Loucy (cell line): ENCODE measurements at regions not wholly inside any gene's neighbourhood (a gene's known extent, or its start where the extent isn't known, plus 50 kb on each side); places are given as distances from the start of the nearest gene placed in this dataset.
"Not testable (repeated sequence)": the region's sequence is repeated elsewhere in the genome, so short reads cannot be mapped to it uniquely, and the experiment has no call there.

Source experiments
- H2AFZ ChIP-seq: fragments of 200-600 bp; sonication (generic); 2 replicates; pipeline ENCODE4 v1.6.0; 2016; ENCODE audit warnings: antibody characterized with exemption, mild to moderate bottlenecking, low read length, moderate library complexity
- H3F3A ChIP-seq: fragments of 200-600 bp; 2 replicates; pipeline ENCODE4 v1.6.0; 2016; ENCODE audit warnings: antibody characterized with exemption, low read depth, mild to moderate bottlenecking
- H3K27me3 ChIP-seq: fragments of 200-600 bp; sonication (generic); 2 replicates; pipeline ENCODE4 v1.6.1; 2014; ENCODE audit warnings: low read length, mild to moderate bottlenecking; ENCODE audit not compliant: insufficient read depth, poor library complexity, severe bottlenecking
- H3K36me3 ChIP-seq: fragments of 200-600 bp; sonication (generic); 2 replicates; pipeline ENCODE4 v1.6.1; 2016; ENCODE audit warnings: low read length; ENCODE audit not compliant: insufficient read depth
- H3K4me1 ChIP-seq: fragments of 200-600 bp; sonication (generic); 2 replicates; pipeline ENCODE4 v1.5.1; 2014; ENCODE audit warnings: low read length, mild to moderate bottlenecking; ENCODE audit not compliant: insufficient read depth, poor library complexity, severe bottlenecking
- H3K4me2 ChIP-seq: fragments of 200-600 bp; sonication (generic); 2 replicates; pipeline ENCODE4 v1.6.0; 2014; ENCODE audit warnings: antibody characterized with exemption, low read length, low read depth, mild to moderate bottlenecking; ENCODE audit not compliant: poor library complexity, severe bottlenecking
- H3K4me3 ChIP-seq: fragments of 200-600 bp; sonication (generic); 2 replicates; pipeline ENCODE4 v1.5.1; 2014; ENCODE audit warnings: low read length, mild to moderate bottlenecking, mixed read lengths; ENCODE audit not compliant: poor library complexity, severe bottlenecking
- H3K79me2 ChIP-seq: fragments of 200-600 bp; sonication (generic); 2 replicates; pipeline ENCODE4 v1.6.1; 2014; ENCODE audit warnings: low read length; ENCODE audit not compliant: insufficient read depth
- H3K9ac ChIP-seq: fragments of 200-600 bp; sonication (generic); 2 replicates; pipeline ENCODE4 v1.6.0; 2014; ENCODE audit warnings: mild to moderate bottlenecking, low read depth, low read length, moderate library complexity; ENCODE audit not compliant: poor library complexity, severe bottlenecking
- H3K9me2 ChIP-seq: fragments of 200-600 bp; sonication (generic); replicated peaks from 2 replicates; pipeline ENCODE4 v1.6.1; 2016; ENCODE audit warnings: low read depth, low read length, mixed read lengths
- H3K9me3 ChIP-seq: fragments of 200-600 bp; sonication (generic); 2 replicates; pipeline ENCODE4 v1.6.1; 2014; ENCODE audit warnings: mild to moderate bottlenecking, antibody characterized with exemption, low read length, low read depth; ENCODE audit not compliant: insufficient read depth
- H4K20me1 ChIP-seq: fragments of 200-600 bp; sonication (generic); 2 replicates; pipeline ENCODE4 v1.6.0; 2014; ENCODE audit warnings: antibody characterized with exemption, low read length, mild to moderate bottlenecking; ENCODE audit not compliant: insufficient read depth, poor library complexity, severe bottlenecking
- CTCF ChIP-seq: fragments of 200-600 bp; sonication (generic); conservative IDR thresholded peaks from 2 replicates; pipeline ENCODE4 v1.5.1; 2014; ENCODE audit warnings: mild to moderate bottlenecking, antibody characterized with exemption, low read length

GRCh38 chr9:40991741-40992471 is 136.6 kb downstream of the FOXD4L6 start:
- H2AFZ ChIP-seq = peak overlapping the region; percentile 95
- not testable (repeated sequence) for H4K20me1 ChIP-seq, H3K9me3 ChIP-seq, H3F3A ChIP-seq, H3K36me3 ChIP-seq, H3K27me3 ChIP-seq, H3K4me1 ChIP-seq, H3K9me2 ChIP-seq
- peak overlapping the region; percentile 81 for H3K4me2 ChIP-seq
- H3K79me2 ChIP-seq = peaks cover 33% of the 10 kb centered on the region; the same call in 1 of the 2 replicates
- H3K4me3 ChIP-seq = peak overlapping the region; percentile 78
- TF ChIP-seq CTCF = peak; percentile 74
- H3K9ac ChIP-seq = peak overlapping the region; percentile 90

- not testable (repeated sequence) for H3K27me3 ChIP-seq, H3K4me1 ChIP-seq, H4K20me1 ChIP-seq, H3K9me2 ChIP-seq, H3K36me3 ChIP-seq, H3K9me3 ChIP-seq, H3F3A ChIP-seq
- Histone ChIP-seq H3K4me3 (peak overlapping the region; percentile 78), H3K4me2 (peak overlapping the region; percentile 81), H3K79me2 (peaks cover 29% of the 10 kb centered on the region; the same call in 1 of the 2 replicates), H2AFZ (peak overlapping the region; percentile 95), H3K9ac (peak overlapping the region; percentile 90)
Measured at GRCh38 chr9:40991100-40991740, 137.3 kb downstream of the FOXD4L6 start.

GRCh38 chr9:40986332-40986731 is 142.1 kb downstream of the FOXD4L6 start:
- not testable (repeated sequence) for H3K4me3 ChIP-seq, H4K20me1 ChIP-seq, H3K4me2 ChIP-seq, H3K4me1 ChIP-seq, H3K79me2 ChIP-seq, H3F3A ChIP-seq, H3K27me3 ChIP-seq, H3K9ac ChIP-seq, H3K36me3 ChIP-seq, H2AFZ ChIP-seq, H3K9me2 ChIP-seq, H3K9me3 ChIP-seq

GRCh38 chr9:40975351-40975750 is 153.1 kb downstream of the FOXD4L6 start:
- not testable (repeated sequence) for H3K36me3 ChIP-seq, H3K27me3 ChIP-seq, H3K4me2 ChIP-seq, H4K20me1 ChIP-seq, H3F3A ChIP-seq, H3K9ac ChIP-seq, H3K4me3 ChIP-seq, H3K4me1 ChIP-seq, H2AFZ ChIP-seq, H3K9me3 ChIP-seq, H3K79me2 ChIP-seq, H3K9me2 ChIP-seq

GRCh38 chr9:40974912-40975311 is 153.6 kb downstream of the FOXD4L6 start:
- H4K20me1 ChIP-seq, H3K36me3 ChIP-seq, H3K4me2 ChIP-seq, H2AFZ ChIP-seq, H3K4me1 ChIP-seq, H3K4me3 ChIP-seq, H3K9ac ChIP-seq, H3K9me3 ChIP-seq, H3F3A ChIP-seq, H3K9me2 ChIP-seq, H3K27me3 ChIP-seq, H3K79me2 ChIP-seq: not testable (repeated sequence)

GRCh38 chr9:40971773-40972172 is 156.7 kb downstream of the FOXD4L6 start:
- H3K27me3 ChIP-seq, H3K79me2 ChIP-seq: not testable (repeated sequence)

More at GRCh38 chr9:40971773-40972172, 156.7 kb downstream of the FOXD4L6 start:
- H3F3A ChIP-seq, H3K36me3 ChIP-seq, H3K4me1 ChIP-seq, H3K4me3 ChIP-seq, H2AFZ ChIP-seq, H4K20me1 ChIP-seq, H3K9ac ChIP-seq, H3K9me2 ChIP-seq, H3K9me3 ChIP-seq, H3K4me2 ChIP-seq: not testable (repeated sequence)
